ENCODE measurements at regions not wholly inside any gene's neighbourhood (a gene's known extent, or its start where the extent isn't known, plus 50 kb on each side); places are given as distances from the start of the nearest gene placed in this dataset.

GRCh38 chr5:81849770-81850367 lies 99.0 kb upstream of the SSBP2 start:
- peaks cover 47% of the 10 kb centered on the region for H3K4me1 Mint-ChIP-seq (ENCODE audit: low read depth, unreplicated experiment)
- H3K36me3 Mint-ChIP-seq (ENCODE audit: insufficient read depth, unreplicated experiment), result no peaks in the 10 kb centered on the region
- BruUV-seq (replicated peaks), result no TSS peak
- H3K4me3 Mint-ChIP-seq (ENCODE audit: low read depth, unreplicated experiment), result no peak overlapping the region
- intact Hi-C loops (cut with micrococcal nuclease; ENCODE audit: unreplicated experiment), result loop anchor here (5.0 to 10.0 kb wide), 2 partner anchors 125 to 343 kb away; partner anchors contain the start of gene ATG10
- no peaks in the 10 kb centered on the region for H3K27me3 Mint-ChIP-seq (ENCODE audit: unreplicated experiment)
- TF ChIP-seq, protein P1, sequence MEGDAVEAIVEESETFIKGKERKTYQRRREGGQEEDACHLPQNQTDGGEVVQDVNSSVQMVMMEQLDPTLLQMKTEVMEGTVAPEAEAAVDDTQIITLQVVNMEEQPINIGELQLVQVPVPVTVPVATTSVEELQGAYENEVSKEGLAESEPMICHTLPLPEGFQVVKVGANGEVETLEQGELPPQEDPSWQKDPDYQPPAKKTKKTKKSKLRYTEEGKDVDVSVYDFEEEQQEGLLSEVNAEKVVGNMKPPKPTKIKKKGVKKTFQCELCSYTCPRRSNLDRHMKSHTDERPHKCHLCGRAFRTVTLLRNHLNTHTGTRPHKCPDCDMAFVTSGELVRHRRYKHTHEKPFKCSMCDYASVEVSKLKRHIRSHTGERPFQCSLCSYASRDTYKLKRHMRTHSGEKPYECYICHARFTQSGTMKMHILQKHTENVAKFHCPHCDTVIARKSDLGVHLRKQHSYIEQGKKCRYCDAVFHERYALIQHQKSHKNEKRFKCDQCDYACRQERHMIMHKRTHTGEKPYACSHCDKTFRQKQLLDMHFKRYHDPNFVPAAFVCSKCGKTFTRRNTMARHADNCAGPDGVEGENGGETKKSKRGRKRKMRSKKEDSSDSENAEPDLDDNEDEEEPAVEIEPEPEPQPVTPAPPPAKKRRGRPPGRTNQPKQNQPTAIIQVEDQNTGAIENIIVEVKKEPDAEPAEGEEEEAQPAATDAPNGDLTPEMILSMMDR (IDR thresholded peaks at IDR 0.05; ENCODE audit: unreplicated experiment), result no peak
- no peaks in the 10 kb centered on the region for H3K9me3 Mint-ChIP-seq (ENCODE audit: low read depth, unreplicated experiment)
- DNase-seq, result no peak
- CTCF ChIA-PET, result interaction anchor here (3.4 kb wide), 1 partner anchor 99 kb away, joined by 15 read pairs; the partner anchor contains the start of gene SSBP2
- H3K27ac Mint-ChIP-seq (ENCODE audit: unreplicated experiment), result no peak overlapping the region

GRCh38 chr5:81848362-81848880 lies 97.5 kb upstream of the SSBP2 start:
- Mint-ChIP-seq H3K36me3 (ENCODE audit: insufficient read depth, unreplicated experiment) (no peaks in the 10 kb centered on the region), H3K27ac (ENCODE audit: unreplicated experiment) (no peak overlapping the region), H3K9me3 (ENCODE audit: low read depth, unreplicated experiment) (no peaks in the 10 kb centered on the region), H3K4me3 (ENCODE audit: low read depth, unreplicated experiment) (no peak overlapping the region), H3K27me3 (ENCODE audit: unreplicated experiment) (no peaks in the 10 kb centered on the region), H3K4me1 (ENCODE audit: low read depth, unreplicated experiment) (peaks cover 47% of the 10 kb centered on the region)
- DNase-seq, result no peak
- TF ChIP-seq, protein P1 (IDR thresholded peaks at IDR 0.05; ENCODE audit: unreplicated experiment), result no peak
- CTCF ChIA-PET, result no interaction called here
- BruUV-seq (replicated peaks), result no TSS peak
- intact Hi-C loops (cut with micrococcal nuclease; ENCODE audit: unreplicated experiment), result no loop called here

DNA sequence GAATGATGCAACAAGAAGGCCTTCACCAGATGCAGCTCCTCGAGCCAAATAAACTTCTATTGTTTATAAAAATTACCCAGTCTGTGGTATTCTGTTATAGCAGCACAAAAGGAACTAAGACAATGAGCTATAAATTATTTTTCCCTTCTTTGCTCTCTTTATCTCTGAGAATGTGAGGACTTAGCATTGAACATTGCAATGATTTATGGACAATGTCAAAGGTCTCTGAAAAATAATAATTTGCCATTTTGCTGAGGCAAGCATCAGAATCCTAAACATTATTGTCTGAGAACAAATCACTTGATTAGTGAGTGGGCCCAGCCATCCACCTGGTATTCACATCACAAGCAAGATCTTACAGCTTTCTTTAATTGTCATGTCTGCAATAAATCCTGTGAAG lies 95.4 kb upstream of the SSBP2 start:
- no peak for DNase-seq
- BruUV-seq (replicated peaks), result no TSS peak
- Mint-ChIP-seq H3K4me1 (ENCODE audit: low read depth, unreplicated experiment) (peaks cover 41% of the 10 kb centered on the region), H3K27me3 (ENCODE audit: unreplicated experiment) (no peaks in the 10 kb centered on the region), H3K27ac (ENCODE audit: unreplicated experiment) (no peak overlapping the region), H3K9me3 (ENCODE audit: low read depth, unreplicated experiment) (no peaks in the 10 kb centered on the region), H3K4me3 (ENCODE audit: low read depth, unreplicated experiment) (no peak overlapping the region), H3K36me3 (ENCODE audit: insufficient read depth, unreplicated experiment) (no peaks in the 10 kb centered on the region)
- CTCF ChIA-PET, result no interaction called here
- intact Hi-C loops (cut with micrococcal nuclease; ENCODE audit: unreplicated experiment), result no loop called here
- TF ChIP-seq, protein P1 (IDR thresholded peaks at IDR 0.05; ENCODE audit: unreplicated experiment), result no peak

- peaks cover 16% of the 10 kb centered on the region for H3K4me1 Mint-ChIP-seq (ENCODE audit: low read depth, unreplicated experiment)
- no TSS peak for BruUV-seq (replicated peaks)
These were observed 92.9 kb upstream of the SSBP2 start for GRCh38 chr5:81843845-81844244.

More at GRCh38 chr5:81843845-81844244, 92.9 kb upstream of the SSBP2 start:
- H3K27ac Mint-ChIP-seq (ENCODE audit: unreplicated experiment), result no peak overlapping the region
- TF ChIP-seq, protein P1 (IDR thresholded peaks at IDR 0.05; ENCODE audit: unreplicated experiment), result no peak
- no peaks in the 10 kb centered on the region for H3K9me3 Mint-ChIP-seq (ENCODE audit: low read depth, unreplicated experiment)
- intact Hi-C loops (cut with micrococcal nuclease; ENCODE audit: unreplicated experiment), result no loop called here
- no peaks in the 10 kb centered on the region for H3K27me3 Mint-ChIP-seq (ENCODE audit: unreplicated experiment)
- CTCF ChIA-PET, result interaction anchor here (0.6 kb wide), 1 partner anchor 191 kb away, joined by 4 read pairs; no protein-coding TSS in a partner anchor
- no peak overlapping the region for H3K4me3 Mint-ChIP-seq (ENCODE audit: low read depth, unreplicated experiment)
- no peak for DNase-seq
- H3K36me3 Mint-ChIP-seq (ENCODE audit: insufficient read depth, unreplicated experiment), result no peaks in the 10 kb centered on the region

Measured in Calu3 (cell line).